Stimulated activated CD4-positive, alpha-beta T cell treated with anti-CD3 and anti-CD28 coated beads, TNF-alpha, amount 100 ng/mL, for 24 hours (primary cell): ENCODE measurements at regions not wholly inside any gene's neighbourhood (a gene's known extent, or its start where the extent isn't known, plus 50 kb on each side); places are given as distances from the start of the nearest gene placed in this dataset.
A peak's percentile ranks its signal among the peaks of the same experiment; 100 is the strongest.

ENCODE experiments used
- DNase-seq, 3 experiments: peaks; one replicate each; pipeline ENCODE4 v3.0.0-alpha.2; 2020; ENCODE audit warnings: low read depth in 3 of 3

GRCh38 chr1:101290922-101291561 is 54.2 kb downstream of the S1PR1 start:
- DNase-seq, result no peak

DNA sequence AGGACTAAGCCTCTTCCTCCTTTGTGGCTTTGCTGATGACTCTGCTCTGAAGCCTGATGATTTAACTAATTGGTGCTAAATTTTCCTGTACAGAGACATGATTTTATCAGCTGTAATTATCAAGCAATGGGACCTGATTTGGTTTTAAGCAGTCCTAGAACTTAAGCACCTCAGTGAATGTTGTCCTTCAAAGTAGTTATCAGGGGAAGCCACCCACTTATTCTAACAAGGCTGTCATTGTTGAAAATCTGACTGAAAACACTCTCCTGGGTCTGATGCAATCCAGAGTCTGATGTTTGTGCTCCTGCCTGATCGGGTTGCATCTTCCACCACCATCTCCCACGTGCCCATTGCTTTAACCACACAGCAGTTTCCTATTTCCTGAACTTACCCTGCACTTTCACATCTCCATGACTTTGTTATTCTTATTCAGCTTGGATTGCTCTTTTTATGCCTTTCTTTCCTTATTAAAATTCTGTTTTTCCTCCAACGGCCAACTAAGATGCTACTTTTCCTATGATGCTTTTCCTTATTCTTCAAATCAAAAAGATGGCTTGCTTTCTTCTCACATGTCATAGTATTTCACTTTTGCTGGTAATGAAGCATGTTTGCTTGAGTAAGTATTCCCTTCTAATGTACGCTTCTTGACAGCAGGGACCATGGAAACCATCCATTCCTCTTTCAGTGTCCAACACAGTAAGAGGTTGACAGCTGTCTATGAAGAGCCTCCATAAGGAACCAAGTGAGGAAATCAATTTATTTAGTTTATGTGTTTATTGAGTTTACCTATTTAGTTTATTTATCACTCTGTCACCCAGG is 55.0 kb downstream of the S1PR1 start:
- peak in 1 of 3 experiments; percentile 51 for DNase-seq

DNA sequence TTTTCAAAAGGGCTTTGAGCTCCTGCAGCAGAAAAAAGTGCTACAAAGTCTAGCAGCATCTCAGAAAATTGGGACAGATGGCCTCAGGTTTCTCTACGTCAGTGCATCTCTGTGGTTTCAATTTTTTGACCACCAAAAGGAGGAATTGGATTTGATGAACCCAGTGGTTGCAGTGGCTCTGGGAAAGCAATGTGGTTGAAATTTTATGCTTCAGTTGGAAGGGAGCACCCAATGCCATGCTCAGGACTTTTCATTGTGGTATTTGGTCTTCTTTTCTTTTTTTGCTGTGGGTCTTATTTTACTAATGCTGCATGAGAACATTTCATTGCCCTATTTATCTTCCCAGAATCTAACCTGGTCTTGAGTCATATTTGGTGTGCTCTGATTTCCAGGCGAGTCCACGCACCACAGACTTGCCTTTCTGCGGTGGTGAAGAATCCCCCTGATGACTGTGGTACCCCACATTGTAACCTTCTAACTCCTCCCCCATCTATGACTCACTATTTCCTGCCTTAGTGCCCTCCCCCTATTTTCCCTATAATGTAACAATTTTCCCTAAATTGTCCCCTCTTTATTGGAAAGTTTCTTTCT is 56.7 kb downstream of the S1PR1 start:
- peak in 2 of 3 experiments; percentile 46 to 63 for DNase-seq

DNA sequence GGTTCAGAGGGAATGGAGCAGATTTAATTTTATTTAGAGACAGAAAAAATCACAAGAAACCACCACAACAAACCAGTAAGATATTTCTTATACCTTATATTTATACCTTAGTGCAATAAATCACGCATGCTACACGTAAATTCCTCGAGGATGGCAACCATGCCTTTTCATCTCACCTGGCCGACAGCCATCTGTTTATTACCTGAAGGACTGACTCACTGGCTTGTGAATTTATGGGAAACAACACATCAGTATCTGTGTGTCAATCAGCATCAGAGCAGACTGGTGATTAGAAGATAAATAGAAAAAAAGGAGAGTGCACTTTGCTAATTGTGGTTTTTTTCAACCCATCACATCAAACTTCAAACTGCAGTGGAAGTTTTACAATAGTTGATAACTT is 58.4 kb downstream of the S1PR1 start:
- DNase-seq, result no peak

DNA sequence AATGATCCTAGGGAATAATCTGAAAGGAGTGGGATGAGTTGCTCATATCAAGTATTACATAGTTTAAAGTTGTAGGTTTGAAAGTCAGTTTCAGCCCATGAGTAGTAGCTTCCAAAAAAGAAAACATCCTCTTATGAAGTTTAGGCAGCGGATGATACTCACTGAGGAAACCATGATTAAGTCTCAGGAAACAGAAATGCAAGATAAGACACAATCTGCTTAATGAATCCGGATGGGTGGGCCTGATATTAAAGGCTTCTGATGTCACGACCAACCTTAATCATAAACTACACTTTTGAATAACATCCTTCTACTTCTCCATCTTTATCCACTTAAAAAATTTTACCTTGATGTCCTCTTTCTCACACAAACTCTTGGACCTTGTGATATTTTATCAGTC is 61.8 kb downstream of the S1PR1 start:
- no peak for DNase-seq

DNA sequence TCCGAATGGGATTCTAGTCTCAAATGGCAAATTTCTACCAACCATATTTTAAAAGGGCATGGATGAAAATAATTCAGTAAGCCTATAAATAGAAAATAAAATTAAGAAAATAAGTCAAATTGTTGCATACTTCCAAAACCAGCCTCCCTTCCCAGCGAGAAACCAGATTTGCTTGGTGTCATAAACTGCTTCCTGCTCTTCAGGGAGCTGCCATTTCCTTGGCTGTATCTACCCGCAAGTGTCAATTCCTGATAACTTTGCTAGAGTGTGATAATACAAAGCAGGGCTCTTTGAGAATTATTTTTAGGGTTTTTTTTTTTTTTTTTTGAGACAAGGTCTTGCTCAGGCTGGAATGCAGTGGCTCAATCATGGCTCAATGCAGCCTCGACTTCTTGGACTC is 62.3 kb downstream of the S1PR1 start:
- DNase-seq, result no peak

GRCh38 chr1:101299710-101300109 is 62.9 kb downstream of the S1PR1 start:
- DNase-seq, result no peak

DNA sequence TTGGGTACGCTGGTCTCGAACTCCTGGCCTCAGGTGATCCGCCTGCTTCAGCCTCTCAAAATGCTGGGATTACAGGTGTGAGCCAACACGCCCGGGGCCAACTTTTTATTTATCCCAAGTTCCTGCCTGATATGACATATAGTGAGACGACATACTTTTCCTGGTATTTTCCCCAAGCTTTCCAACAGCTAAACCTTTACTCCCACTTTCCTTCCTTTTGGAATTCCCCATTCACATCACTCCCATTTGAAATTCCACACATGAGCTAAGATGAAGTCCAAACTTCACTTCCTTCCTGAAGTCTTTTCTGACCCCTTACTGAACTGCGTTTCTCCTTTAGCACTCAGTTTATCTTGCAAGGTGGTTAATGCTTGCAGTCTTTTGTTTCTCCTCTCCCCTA is 64.1 kb downstream of the S1PR1 start:
- DNase-seq, result no peak

DNA sequence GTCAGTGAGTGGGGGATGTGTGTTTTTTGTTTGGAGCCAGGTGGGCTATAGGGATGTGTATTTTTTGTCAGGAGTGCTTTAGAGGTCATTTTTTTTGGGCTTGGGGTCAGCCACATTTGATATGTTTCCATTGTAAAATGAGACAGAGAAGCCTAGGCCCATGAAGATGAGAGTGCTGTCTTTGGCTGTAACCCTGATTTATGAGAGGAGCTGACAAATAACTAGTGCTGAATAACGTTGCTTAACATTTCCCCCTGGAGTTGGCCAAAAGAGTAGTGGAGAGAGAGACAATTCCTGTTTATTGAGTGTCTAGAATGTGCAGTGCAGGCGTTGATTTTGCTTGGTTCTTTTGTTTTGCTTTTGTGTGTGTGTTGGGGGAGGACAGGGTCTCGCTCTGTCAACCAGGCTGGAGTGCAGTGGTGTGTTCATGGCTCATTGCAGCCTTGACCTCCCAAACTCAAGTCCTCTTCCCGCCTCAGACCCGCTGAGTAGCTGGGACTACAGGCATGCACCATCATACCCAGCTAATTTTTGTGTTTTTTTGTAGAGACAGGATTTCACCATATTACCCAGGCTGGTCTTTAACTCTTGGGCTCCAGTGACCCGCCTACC is 64.7 kb downstream of the S1PR1 start:
- no peak for DNase-seq

DNA sequence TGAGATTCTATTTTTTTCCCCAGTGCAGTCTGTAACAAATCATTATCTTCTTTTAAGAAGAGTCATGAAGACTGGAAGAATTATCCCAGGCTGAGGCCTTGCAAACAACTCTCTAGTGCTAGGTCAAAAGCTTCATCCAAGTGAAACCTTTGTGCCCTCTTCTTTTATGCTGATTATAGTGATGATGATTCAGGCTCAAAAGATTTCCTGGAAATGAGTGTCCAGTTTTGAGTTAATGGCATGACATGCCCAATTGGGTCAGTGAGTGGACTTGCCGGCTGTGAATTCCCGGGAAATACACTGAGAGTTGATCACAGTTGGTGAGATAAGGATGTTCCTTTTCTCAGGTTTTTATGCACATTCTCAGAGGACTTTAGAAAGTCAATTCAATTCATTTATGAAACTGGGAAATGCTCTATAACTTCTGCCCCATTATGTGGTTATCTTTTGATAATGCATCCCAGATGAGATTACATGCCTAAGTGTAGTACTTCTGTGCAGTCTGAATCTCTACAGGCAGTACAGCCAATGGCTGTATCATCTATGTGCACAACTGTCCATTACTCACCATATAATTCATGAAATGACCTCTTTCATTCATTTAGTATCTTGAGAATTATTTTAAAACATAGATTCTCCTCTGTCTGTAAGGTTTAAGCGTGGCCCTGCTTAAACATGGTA is 66.2 kb downstream of the S1PR1 start:
- no peak for DNase-seq

- no peak for DNase-seq
These were observed 71.3 kb downstream of the S1PR1 start for GRCh38 chr1:101307985-101308689.

- DNase-seq, result no peak
These were observed 72.1 kb downstream of the S1PR1 start for GRCh38 chr1:101308935-101309333.

DNA sequence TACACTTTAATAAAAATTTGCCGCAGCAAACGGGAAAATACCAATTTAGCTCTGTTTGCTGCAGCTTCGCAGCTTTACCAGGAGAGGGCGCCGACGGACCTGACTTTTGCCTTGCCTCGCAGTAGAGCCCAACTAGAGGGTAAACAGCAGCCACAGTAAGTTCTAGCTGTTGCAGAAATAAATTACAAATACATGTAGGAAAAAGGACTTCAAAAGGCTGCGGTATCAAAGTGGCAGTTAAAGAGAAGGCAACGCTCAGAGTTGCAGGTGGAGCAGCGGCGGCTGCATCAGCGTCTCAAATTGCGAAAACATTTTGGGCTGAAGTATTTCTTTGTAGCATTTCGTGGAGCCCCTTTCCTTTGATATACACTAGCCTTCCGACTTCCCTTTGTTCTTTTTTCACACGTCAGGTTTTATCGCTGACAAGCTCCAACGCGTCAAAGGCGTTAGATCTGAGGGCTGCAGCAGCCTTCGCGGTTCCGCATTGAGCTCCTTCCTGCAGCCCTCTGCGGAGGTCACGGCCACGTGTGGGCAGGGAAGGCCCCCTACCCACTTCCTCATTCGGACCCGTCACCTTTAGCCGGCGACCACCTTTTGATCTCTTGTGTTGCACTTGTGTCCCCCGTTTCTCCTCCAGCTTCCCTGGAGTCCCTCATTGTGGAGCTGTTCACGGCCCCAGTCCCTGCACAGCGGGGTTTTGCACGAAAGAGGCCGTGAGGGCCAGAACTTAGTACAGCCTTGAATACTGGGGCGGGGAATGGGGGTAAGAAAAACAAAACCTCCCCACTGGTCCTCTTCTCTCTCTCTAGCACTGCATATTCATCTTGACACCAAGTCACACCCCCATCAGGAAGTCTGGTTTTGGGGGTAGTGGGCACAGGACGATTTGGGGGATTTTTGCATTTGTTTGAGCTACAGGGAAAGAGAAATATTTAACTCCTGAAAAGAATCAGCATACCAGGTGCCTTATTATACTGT is 72.8 kb downstream of the S1PR1 start:
- DNase-seq, result peak; percentile 48 to 60 (median 50)

GRCh38 chr1:101310506-101310905 is 73.7 kb downstream of the S1PR1 start:
- DNase-seq, result no peak

- DNase-seq, result no peak
These were observed 74.5 kb downstream of the S1PR1 start for GRCh38 chr1:101311146-101311920.

GRCh38 chr1:101312147-101312546 is 75.3 kb downstream of the S1PR1 start:
- no peak for DNase-seq

- no peak for DNase-seq
These were observed 76.5 kb downstream of the S1PR1 start for GRCh38 chr1:101313356-101313755.

DNA sequence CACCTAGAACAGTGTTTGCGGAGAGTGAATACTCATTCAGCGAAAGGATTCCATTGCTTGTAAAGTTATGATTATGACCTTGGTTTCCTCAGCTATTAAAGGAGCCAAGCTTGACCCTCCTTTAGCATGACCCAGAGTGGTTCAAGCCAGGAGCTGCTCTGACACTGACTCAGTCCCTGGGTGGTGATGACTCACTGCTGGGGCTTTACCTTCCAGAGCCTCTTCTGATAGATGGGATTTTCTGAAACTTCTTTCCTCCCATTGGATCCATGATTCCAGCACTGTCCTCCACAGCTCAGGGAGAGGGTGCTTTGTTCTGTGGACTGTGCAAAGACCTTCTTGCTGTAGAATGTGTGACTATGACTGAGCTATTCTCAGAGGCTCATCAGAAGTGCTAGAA is 77.4 kb downstream of the S1PR1 start:
- no peak for DNase-seq

DNA sequence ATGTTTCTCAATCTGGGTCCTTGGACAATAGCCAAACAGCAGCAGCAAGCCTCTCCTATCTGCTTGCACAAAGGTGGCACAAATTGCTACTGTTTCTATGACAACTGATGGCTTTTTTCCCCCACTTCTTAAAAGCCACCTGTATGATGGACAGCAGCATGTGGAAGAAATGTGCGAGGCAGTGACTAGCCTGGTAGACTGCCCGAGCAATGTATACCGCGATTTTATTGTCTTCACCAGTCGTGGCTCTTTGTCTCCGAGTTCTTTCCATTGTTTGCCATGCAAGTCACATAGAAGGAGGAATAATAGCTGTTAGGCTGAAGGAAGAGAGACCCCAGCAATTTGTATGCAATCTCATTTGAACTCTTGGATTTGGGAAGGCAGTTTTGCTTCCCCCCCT is 79.4 kb downstream of the S1PR1 start:
- no peak for DNase-seq
